Activated CD4-positive, alpha-beta T cell treated with anti-CD3 and anti-CD28 coated beads, Interleukin-2, Interleukin-4, amounts not matched to agents 100 ng/mL and 50 ng/mL, durations not matched to agents 16 hours and 8 hours (primary cell): ENCODE measurements at regions not wholly inside any gene's neighbourhood (a gene's known extent, or its start where the extent isn't known, plus 50 kb on each side); places are given as distances from the start of the nearest gene placed in this dataset.

Experiments
- DNase-seq: peaks from one replicate; pipeline ENCODE4 v3.0.0-alpha.2; 2020; ENCODE audit warnings: low spot score

- no peak for DNase-seq
Measured at GRCh38 chr1:232276651-232277050, 353.3 kb downstream of the SIPA1L2 start.

GRCh38 chr1:232274999-232275710 lies 354.8 kb downstream of the SIPA1L2 start:
- DNase-seq, result no peak

- no peak for DNase-seq
Measured at GRCh38 chr1:232274236-232274855, 355.6 kb downstream of the SIPA1L2 start.

- no peak for DNase-seq
Measured at GRCh38 chr1:232273011-232273410, 356.9 kb downstream of the SIPA1L2 start.

GRCh38 chr1:232271991-232272589 lies 357.8 kb downstream of the SIPA1L2 start:
- DNase-seq, result no peak

GRCh38 chr1:232271299-232271698 lies 358.6 kb downstream of the SIPA1L2 start:
- no peak for DNase-seq

- no peak for DNase-seq
Measured at GRCh38 chr1:232269988-232270387, 359.9 kb downstream of the SIPA1L2 start.

- no peak for DNase-seq
Measured at GRCh38 chr1:232267837-232268598, 361.9 kb downstream of the SIPA1L2 start.

DNA sequence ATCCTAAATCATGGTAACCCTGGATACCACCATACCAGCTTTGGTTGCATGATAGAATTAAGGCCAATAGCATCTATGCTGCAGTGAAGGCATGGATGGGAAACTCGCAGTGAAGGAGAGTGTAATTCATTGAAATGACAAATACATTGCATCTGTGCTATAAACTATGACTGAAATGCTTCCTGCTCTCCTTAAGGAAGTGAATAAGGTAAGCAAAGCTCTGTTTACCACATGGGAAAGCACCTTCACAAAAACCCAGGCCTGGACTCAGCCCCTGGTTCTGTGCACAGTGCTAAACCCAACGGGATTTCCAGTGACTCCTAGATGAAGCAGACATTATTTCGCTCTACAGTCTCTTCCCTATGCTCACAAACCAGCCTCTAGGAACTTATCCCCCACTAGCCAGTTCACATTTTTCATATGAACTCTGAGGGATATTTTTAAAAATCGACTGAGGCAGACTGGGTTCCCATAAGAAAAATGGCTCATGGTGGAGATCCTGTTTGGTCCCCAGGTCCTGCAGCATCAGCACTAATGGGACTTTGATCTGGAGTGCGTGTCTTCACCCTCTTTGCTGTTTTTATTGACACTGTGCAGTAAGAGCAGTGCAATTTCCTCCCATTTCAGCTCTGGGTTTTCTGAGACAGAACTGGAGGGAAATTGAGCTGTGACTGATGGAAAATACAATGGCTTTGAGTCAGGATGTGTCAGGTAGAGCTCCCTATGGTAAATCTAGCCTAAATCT lies 362.7 kb downstream of the SIPA1L2 start:
- DNase-seq, result no peak

- no peak for DNase-seq
Measured at GRCh38 chr1:232263452-232263851, 366.5 kb downstream of the SIPA1L2 start.

GRCh38 chr1:232262991-232263390 lies 366.9 kb downstream of the SIPA1L2 start:
- DNase-seq, result no peak

GRCh38 chr1:232260861-232261260 lies 369.1 kb downstream of the SIPA1L2 start:
- no peak for DNase-seq

DNA sequence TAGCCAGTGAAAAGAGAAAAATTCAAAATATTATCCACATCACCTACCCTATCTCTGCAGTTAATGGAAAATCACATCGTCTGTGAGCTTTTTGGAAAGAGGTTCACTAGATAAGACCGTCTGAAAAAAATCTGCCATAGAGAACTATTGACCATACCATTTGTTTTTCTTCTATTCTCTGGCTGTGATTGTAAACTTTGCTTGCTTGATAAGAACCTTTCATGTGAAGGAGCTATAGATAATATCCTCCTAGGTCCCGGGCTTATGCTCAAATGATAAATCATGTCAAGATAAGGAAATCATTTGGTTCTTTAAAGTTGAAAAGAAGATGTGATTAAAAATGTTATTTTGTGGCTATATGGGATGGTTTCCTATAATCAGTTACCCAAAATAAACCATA lies 369.9 kb downstream of the SIPA1L2 start:
- DNase-seq, result no peak

DNA sequence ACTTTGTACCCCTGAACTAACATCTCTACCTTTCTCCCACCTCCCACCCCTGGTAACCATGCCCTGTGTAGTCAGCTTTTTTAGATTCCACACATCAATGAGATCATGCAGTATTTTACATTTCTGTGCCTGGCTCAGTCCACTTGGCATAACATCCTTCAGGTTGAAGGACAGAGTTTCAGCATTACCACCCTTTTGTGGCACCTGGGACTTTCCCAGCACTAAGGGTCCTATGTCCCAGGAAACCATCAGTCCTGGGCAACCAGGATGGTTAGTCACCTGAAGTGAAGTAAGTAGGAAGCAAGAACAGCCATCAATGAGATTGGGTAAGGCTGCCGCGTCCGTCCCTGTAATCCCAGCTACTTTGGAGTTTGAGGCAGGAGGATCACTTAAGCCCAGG lies 370.6 kb downstream of the SIPA1L2 start:
- no peak for DNase-seq

DNA sequence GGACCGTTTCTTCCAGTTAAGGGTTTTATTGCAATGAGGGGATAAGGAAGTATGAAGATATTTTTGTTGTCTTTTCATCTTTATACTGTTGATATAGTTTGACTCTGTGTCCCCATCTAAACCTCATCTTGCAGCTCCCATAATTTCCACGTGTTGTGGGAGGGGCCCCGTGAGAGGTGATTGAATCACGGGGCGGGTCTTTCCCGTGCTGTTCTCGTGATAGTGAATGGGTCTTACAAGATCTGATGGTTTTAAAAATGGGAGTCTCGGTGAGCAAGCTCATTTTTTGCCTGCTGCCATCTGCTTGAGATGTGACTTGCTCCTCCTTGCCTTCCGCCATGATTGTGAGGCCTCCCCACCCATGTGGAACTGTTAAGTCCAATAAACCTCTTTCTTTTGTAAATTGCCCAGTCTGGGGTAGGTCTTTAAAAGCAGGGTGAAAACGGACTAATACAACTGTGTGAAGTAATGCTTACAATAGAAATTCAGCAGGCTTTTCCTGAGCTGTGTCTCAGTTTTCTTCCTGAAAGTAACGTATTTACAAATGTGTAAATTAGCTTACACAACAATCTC lies 377.3 kb downstream of the SIPA1L2 start:
- DNase-seq, result no peak

DNA sequence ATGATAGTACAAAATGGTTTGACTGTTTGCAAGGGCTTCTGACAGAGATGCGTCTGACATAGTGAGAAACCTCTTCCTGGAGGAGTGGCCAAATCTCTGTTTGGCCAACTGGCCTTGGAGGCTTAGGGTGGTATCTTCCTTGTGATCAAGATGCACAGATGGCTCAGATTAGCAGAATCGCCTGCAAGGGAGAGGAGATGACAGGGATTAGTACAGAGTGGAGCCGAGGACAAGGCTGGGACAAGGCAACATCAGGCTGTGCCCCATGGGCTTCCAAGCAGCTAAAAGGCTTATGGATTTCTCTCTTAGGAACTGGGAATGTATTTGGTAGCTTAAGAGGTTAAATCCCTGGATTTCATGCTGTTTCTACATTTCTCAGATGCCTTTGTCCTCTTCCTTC lies 379.1 kb downstream of the SIPA1L2 start:
- DNase-seq, result no peak

DNA sequence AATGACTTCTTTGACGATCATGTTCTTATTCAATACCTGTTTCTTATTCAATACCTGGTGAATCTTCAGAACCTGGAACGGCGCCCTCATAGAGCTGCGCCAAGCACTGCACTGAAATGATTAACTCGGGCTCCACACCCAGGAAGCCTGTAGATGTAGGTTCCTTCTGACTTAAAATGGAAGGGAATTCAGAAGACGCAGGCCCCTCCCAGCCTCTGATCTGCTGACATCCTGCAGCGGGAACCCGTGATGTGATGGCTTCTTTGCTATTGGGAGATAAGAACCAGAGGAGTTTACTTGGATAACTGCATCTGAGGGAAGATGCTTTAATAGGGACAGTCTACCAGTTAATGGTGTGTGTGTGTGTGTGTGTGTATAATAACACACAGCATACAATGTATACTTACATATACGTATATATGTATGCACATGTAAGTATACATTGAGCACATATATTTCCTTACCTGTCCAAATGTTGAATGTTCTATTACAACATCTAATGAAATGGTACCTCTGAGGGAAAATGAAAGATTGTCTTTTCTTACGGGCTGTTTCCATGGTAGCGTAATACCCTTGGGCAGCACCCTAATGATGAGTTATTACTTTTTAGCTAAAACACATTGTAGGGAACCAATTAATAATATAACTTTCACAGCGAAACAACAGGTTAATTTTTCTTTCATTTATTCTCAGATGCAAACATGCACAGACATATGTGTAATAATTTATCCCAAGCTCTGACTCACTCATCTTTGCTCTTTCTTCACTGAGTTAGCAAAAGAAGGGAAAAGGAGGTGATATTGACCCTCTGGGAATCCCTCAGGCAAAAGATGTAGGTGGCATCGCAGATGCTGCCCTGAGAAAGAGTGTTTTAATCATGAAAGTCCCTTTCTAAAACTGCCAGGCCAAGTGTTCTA lies 379.8 kb downstream of the SIPA1L2 start:
- no peak for DNase-seq

GRCh38 chr1:232249339-232249738 lies 380.6 kb downstream of the SIPA1L2 start:
- no peak for DNase-seq

GRCh38 chr1:232248276-232248820 lies 381.6 kb downstream of the SIPA1L2 start:
- DNase-seq, result no peak

- no peak for DNase-seq
Measured at GRCh38 chr1:232247669-232248068, 382.3 kb downstream of the SIPA1L2 start.
